ENCODE measurements at regions not wholly inside any gene's neighbourhood (a gene's known extent, or its start where the extent isn't known, plus 50 kb on each side); places are given as distances from the start of the nearest gene placed in this dataset.

DNA sequence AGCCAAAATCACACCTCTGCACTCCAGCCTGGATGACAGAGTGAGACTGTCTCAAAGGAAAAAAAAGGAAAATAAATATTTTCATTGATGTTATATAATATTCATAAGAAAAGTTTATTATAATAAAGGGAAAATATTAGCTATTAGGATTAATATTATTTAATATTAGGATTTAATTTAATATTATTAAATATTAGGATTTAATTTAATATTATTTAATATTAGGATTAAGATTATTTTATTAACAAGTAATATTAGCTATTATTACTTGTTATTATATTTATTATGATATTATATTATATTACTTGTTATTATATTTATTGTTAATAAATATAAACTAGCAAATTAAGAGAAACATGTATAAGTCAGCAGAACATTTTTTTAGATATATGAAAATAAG lies 518.1 kb downstream of the FSCB start:
- TF ChIP-seq CTCF (IDR thresholded peaks at IDR 0.05) (no peak), EP300 (IDR thresholded peaks at IDR 0.05) (no peak), JUNB (IDR thresholded peaks at IDR 0.05) (no peak), POLR2A (IDR thresholded peaks at IDR 0.05; ENCODE audit: low read length) (no peak)
